HG03097 (cell line): ENCODE measurements at regions not wholly inside any gene's neighbourhood (a gene's known extent, or its start where the extent isn't known, plus 50 kb on each side); places are given as distances from the start of the nearest gene placed in this dataset.
"Not testable (repeated sequence)": the region's sequence is repeated elsewhere in the genome, so short reads cannot be mapped to it uniquely, and the experiment has no call there.

Experiments
- ATAC-seq: cut with Tn5 transposase; IDR thresholded peaks from one replicate; pipeline ENCODE4 v1.9.1; 2021; ENCODE audit not compliant: unreplicated experiment, low FRiP score

DNA sequence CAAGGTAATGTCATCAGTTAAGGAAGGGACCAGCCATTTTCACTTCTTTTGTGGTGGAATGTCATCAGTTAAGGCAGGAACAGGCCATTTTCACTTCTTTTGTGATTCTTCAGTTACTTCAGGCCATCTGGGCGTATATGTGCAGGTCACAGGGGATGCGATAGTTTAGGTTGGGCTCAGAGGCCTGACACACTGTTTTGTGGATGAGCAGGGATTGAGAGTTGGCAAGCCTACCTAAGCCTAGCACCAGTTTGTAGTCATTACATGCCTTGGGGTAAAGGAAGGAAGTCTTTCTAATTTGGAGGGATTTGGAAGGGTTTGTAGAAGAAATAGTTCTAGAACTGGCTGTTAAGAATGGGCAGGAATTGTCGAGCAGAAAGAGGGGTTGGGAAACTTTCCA lies 457.2 kb downstream of the TMEM135 start:
- not testable (repeated sequence) for ATAC-seq

DNA sequence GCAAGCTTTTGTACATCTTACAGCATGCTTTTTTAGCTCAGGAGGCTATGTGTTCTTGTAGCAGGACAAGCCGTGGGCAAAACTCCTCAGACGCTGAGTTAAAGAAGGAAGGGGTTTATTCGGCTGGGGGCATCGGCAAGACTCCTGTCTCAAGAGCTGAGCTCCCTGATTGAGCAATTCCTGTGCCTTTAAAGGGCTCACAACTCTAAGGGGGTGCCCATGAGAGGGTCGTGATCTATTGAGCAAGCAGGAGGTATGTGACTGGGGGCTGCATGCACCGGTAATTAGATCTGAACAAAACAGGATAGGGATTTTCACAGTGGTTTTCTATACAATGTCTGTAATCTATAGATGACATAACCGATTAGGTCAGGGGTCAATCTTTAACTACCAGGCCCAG lies 456.3 kb downstream of the TMEM135 start:
- ATAC-seq, result not testable (repeated sequence)

DNA sequence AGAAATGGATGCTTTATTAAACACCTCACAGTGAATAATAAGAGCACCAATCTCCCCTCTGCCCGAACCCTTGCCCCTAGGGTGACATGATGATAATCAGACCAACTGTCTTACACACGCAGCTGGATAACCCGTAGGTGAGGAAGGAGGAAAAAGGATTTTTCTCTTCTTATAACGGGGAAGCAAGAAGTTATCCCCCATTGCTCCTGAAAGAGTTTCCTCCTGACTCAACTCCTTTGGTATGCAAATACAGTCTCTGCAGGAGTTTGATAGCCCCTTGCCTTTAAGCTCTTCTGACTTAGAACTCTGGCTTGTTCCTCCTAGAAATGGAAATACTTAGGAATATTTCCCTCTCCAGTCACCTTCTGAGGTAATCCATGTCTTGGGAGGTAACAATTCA lies 455.8 kb downstream of the TMEM135 start:
- ATAC-seq, result no peak

DNA sequence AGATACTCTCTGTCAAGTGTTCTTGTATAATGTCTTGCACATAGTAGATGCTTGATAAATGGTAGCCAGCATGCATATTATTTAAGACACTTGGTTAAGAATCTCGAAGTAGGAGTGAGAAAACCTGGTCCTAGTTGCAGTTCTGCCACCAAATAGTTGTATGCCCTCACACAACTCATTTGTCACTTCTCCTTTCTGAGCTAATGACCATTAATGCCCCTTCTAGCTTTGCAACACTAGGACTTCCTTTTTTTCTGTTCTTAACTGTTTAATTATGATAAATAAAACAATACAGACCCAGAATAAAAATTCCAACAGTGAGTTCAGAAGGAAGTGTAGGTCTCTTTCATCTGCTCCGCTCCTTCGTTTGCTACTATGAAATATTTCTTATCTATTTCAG lies 453.6 kb downstream of the TMEM135 start:
- ATAC-seq, result no peak

DNA sequence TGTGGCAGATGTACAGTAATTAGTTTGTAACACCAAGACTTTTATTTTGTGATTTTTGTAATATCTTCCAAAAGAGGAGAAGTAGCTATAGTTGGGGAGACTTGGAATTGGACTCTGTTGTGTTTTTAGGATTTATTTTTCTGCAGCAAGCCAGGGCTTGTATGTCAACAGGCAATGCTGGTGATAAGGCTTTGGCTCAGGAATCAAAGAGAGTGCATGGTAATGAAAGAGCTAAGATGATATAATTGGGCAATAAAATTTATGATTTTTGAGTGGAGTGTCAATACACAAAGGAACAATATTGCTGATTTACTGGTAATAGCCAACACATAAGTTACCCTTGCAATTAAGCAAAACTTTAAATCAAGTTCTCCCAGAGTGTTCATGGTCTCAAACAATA lies 452.9 kb downstream of the TMEM135 start:
- ATAC-seq, result no peak

DNA sequence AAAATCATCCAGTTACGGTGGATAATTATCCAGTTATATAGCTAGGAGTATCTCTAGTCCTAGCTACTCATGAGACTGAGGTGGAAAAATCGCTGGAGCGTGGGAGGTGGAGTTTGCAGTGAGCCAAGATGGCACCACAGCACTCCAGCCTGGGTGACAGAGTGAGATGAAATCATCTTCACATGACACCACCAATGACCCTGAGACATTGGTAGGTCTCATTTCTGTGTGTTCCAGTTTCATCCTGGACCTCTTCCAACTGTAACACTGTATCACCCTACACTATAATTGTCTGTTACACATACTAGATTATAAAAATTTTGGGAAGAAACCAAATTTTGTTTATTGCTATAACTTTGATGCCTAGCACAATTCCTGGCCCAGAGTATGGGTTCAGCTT lies 446.8 kb downstream of the TMEM135 start:
- ATAC-seq, result no peak

DNA sequence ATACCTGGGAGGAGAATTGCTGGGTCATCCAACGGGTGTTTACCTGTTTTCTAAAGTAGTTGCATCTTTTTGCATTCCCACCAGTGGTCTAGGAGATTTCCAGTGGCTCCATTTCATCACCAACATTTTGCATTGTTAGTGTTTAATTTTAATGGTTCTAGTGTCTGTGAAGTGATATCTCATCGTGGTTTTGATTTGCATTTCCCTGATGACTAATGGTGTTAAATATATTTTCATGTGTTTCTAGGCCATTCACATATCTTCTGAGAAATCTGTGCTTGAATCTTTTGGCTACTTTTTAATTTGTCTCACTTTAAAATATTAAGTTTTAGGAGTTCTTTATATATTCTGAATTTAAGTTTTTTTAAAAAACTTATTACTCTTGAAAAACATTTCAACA lies 439.6 kb downstream of the TMEM135 start:
- ATAC-seq, result no peak

DNA sequence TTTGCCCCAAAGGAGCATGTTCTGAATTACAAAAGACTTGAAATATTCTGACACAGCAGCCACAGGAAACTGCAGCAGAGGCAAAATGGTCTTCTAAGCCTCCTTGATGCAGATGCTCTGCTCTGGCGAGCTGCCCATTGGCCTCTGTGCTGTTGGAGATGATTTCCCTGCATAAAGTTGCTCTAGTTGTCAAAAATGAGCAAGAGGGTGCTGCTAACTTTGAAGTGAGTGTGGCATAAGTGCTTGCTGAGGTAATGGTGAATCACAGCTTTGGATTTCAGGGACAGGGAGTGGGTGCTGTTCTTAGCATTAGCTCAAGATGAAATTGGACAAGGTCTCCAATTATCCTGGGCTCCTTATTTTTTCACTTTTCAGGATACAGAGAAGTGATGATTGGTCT lies 435.4 kb downstream of the TMEM135 start:
- no peak for ATAC-seq

DNA sequence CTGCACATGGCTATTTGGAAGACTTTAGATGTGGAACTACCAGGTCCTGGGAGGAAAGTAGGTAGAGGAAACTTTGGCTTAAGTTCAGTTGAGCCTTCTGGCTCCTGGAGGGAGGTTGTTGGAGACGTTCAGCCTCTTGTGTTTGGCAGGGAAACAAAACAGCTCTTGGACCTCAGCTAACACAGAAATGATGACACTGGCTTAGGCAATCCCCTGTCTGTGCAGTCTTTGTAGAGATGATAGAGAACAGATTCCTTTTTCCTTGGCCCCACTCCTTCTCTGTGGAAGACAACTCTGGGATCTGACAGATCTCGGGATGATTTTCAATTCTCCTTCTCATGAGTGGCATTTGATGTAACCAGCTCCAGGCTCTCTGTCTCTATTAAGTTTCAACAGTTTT lies 428.5 kb downstream of the TMEM135 start:
- ATAC-seq, result no peak

DNA sequence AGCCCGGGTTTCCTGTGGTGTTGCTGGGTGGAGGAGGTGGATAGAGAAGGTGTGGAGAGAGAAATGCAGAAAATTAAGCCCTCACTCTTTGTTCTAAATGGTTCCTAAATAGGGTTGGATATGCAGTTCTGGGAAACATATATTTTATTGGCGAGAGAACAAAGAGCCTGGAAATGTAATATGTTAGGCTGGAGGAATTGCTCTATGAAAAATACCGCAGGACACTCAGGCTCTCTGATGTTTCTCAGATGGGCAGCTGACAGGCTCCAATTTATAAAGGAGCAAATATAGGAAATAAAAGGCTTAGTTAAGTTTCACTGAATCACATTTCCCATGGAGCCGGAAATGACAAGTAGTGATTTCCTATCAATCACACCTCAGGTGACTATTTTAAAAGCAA lies 428.0 kb downstream of the TMEM135 start:
- ATAC-seq, result no peak

DNA sequence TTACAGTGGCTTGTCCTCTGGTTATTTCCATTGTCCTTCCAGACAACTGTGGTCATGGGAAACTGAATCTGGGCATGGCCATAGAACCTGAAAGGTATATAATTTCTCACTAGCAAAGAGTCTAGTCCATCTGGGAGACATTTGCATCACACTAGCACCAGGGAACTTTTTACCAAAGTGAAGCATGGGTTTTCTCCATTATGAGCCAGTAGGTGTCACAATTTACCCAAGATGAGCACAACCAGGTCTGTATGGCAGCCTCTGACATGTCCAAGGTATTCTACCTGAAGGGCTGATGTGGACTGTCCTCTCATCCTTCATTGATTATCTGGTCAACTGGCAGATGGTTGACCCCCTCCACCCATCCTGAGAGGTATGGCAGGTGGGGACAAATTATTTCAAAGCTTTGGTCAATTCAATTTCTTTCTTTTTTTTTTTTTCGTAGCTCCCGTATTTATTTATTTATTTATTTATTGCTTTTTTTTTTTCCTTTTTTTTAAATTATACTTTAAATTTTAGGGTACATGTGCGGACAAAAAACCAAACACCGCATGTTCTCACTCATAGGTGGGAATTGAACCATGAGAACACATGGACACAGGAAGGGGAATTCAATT lies 425.9 kb downstream of the TMEM135 start:
- ATAC-seq, result no peak

DNA sequence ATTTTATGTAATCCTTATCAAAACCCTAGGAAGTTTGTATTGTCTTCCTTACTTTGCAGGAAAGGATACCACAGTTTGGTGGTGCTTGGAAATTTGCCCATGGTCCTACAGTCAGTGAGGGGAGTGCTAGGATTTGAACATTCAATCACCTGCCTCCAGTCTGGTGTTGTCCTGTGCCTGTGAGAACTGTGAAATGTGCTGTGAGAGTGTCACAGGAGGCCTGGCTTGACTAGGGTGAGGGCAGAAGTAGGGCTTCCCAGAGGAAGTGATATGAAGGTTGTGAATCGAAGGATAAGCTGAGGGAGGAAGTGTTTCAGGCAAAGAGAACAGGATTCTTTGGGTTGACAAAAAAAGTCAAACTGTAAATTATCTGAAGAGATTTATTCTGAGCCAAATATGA lies 424.4 kb downstream of the TMEM135 start:
- ATAC-seq, result no peak

DNA sequence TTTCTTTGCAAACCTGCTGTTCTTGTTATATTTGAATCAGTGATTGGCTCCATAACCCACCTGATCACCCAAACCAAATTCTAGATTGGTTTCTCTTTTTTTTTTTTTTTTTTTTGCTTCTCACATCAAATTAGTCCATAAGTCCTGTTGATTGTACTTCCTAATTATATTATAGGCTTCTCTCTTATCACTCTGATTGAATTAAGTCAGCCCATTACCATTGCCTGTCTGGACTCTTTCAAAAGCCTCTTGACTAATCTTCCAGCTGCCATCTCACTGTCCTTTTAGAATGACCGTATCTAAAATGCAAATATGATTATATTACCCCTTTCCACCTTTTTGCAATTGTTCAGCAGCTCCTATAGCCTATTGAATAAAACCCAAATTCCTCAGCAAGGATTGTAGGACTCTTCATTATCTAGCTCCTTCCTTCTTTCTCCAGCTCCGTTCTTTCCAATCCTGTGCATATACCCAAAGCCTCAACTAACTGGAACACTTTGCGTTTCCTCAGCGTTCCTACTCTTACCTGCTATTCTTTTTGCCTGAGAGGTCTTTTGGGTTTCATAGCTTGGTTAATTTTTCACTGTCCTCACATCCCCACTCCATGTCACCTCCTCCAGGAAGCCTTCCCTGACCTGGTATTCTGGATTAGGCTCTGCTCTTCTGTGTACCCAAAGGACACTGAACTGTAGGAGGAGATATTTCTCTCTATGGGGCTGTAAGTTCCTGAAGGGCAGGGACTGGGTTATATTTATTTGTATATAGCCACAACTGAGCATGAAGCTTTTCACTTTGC lies 423.3 kb downstream of the TMEM135 start:
- no peak for ATAC-seq

DNA sequence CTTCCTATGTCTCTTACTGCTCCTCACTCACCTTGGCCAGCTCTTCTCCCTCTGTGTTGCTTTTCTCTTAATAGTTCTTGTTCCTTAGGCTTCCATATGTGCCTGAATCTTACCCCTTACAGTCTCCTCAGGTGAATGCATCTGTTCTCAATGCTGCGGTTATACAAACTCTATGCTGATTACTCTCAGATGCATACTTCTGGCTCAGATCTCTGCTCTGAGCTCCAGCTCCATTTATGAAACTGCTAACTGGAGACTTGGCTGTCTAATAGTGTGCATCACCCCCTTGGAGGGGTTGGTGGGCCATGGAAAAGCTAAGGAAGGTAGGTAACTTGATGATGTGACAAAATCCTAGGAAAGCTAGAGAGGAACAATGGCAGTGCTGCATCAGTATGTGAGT lies 422.5 kb downstream of the TMEM135 start:
- no peak for ATAC-seq

DNA sequence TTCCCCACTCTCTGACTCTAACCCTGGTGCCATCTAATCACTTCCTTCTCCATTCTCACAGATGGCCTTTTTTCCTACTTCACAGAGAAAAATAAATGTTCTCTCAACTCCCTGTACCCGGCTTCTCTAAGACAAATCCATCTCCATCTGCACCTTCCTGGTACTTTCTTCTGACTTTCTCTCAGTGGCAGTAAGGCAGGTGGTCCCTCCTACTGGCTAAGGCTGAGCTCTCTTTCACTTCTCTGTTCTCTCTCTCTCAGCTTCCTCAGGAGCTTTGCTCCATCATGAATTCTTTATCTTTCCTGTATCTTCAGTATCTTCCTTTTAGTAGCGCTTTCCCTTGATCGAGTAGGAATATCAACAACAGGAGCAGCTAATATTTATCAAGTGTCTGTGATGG lies 421.6 kb downstream of the TMEM135 start:
- ATAC-seq, result no peak

DNA sequence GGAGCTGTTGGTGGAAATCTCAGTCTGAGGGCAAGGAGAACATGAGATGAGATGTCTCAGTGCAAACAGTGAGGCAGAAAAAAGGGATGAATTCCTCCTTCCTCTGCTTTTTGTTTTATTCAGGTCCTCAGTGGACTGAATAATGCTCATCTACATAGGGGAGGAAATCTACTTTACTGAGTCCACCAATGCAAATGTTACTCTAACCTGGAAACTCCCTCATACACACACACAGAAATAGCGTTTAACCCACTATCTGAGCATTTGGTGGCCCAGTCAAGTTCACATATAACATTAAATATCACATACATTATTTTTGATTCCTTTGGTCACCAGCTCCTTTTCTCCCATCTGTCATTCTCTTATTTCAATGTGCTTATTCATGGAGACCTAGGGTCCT lies 418.8 kb downstream of the TMEM135 start:
- ATAC-seq, result no peak

DNA sequence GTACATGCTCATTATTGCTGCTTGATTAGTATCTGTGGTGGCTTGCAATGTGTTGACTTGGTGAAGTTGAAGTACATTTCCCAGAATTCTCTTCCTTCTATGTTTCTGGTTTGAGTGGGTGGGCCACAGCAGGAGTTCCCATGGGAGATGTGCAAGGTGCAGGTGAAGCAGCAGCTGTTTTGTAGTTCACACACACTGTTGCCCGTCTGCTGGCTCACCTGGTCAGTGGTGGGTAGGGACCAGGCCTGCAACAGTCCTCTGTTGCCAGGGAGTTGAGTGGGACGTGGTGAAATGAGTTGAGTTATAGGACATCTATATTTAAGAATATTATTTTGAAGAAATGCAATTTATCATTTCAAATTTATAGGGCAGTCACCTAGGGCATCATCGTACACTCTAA lies 417.4 kb downstream of the TMEM135 start:
- no peak for ATAC-seq

DNA sequence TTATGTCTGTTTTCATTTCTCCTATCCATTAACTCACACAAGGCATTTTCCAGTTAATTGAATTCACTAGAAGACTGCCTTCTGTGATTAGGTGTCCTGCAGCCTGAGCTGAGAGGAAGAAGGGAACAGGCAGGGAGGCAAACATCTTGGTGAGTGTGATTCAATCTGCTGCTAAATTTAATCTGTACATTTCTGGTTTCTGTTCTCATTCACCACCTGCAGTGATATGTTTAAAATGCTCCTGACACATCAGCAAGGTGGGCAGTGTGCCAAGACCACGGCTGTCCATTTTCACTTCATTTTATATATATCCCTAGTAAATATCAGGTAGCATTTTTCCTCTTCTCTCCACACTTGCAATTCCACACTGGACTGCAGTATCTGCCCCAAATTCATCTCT lies 416.5 kb downstream of the TMEM135 start:
- no peak for ATAC-seq

DNA sequence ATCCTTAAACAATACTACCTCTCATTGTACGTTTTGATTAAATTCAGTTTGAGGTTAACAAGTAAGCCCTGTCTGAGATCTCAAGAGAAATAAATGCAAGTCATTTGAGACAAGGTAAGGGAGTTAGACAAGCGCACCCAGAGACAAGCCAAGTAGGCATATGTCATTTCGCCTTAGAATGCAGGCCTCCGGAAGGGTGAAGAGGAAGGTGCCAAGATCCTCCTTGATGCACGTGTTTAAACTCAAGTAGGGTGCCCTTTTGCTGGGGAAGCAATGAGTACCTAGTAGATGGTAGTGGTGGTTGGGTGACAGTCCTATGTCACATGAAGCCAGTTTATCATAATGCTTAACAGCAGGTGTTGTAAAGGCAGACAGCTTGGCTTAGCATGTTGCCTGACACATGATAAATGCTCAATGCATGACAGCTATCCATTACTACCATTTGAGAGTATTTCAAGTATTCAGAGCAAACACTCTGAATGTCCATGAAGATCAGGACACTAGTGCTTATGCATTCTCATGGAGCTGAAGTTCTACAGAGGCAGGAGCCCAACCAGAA lies 415.9 kb downstream of the TMEM135 start:
- no peak for ATAC-seq

DNA sequence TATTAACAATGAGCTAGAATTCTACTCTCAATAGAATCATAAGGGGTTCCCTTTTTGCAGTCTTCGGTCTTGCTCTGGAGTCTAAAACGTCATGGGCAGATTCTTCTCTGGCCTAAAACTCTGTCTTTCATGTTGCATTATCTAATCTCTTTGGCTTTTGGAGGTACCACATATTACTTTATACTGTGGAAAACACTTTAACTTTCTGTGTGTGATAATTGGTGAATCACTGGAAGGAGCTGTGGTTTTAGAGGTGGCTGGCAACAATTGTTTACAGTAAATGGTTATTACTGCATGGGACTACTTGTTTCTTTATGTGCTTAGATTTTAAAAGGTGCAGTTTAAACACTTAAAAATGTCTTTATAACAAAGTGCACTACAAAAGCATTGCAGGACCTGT lies 414.3 kb downstream of the TMEM135 start:
- not testable (repeated sequence) for ATAC-seq

DNA sequence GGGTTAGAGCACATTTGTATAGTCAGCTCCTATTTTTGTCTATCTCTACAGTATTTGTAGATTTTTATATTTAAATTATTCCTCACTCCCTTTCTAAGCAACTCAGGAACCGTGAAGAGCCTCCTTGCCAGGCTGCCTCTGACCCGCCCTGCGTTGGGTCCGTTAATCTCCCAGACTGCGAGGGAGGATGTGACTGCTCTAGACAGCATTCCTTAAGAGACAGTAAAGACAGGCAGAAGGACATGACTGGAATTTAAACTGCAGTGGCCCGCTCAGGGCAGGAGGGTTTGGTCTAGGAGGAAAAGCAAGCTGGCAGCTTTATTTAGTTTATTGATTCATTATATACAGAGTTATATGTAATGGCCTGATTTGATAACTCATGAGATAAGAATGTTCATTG lies 413.7 kb downstream of the TMEM135 start:
- ATAC-seq, result no peak

DNA sequence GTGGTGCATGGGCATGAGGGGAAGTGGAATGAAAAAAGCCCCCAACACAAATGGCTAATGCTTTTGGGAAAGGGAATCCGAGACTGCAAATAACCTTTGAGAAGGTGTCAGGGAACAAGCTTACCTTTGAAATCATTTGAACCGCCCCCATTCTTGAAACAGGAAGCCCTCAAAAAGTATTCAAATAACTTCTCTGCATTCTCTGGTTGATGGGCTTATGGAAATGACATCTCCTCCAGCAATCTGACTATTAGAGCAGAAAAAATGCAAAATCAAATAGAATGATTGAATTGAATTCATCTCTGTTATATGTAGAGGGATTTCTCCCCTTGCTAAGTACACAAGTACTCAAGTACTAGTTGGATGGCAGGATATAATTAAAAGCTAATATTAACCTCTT lies 409.9 kb downstream of the TMEM135 start:
- no peak for ATAC-seq
